D721Med (cell line): ENCODE measurements at regions not wholly inside any gene's neighbourhood (a gene's known extent, or its start where the extent isn't known, plus 50 kb on each side); places are given as distances from the start of the nearest gene placed in this dataset.
"Not testable (repeated sequence)": the region's sequence is repeated elsewhere in the genome, so short reads cannot be mapped to it uniquely, and the experiment has no call there.

Source experiments
- DNase-seq: peaks from one replicate; pipeline ENCODE4 v3.0.0; 2011; ENCODE audit warnings: low spot score; ENCODE audit not compliant: insufficient read length
- FAIRE-seq: peaks from 2 replicates; lab custom pipeline; 2011; peaks lifted over from hg19 to GRCh38; lab: Jason Lieb, UNC
- TF ChIP-seq, protein P1 (sequence below): IDR thresholded peaks from 2 replicates; pipeline ENCODE4 v1.5.1; 2012; ENCODE audit warnings: mild to moderate bottlenecking, control low read depth; ENCODE audit not compliant: insufficient read depth; ENCODE audit errors: missing control alignments

- DNase-seq = no peak
- TF ChIP-seq, protein P1, sequence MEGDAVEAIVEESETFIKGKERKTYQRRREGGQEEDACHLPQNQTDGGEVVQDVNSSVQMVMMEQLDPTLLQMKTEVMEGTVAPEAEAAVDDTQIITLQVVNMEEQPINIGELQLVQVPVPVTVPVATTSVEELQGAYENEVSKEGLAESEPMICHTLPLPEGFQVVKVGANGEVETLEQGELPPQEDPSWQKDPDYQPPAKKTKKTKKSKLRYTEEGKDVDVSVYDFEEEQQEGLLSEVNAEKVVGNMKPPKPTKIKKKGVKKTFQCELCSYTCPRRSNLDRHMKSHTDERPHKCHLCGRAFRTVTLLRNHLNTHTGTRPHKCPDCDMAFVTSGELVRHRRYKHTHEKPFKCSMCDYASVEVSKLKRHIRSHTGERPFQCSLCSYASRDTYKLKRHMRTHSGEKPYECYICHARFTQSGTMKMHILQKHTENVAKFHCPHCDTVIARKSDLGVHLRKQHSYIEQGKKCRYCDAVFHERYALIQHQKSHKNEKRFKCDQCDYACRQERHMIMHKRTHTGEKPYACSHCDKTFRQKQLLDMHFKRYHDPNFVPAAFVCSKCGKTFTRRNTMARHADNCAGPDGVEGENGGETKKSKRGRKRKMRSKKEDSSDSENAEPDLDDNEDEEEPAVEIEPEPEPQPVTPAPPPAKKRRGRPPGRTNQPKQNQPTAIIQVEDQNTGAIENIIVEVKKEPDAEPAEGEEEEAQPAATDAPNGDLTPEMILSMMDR = no peak
- FAIRE-seq = no peak
Observed at GRCh38 chr14:34090451-34090850, 139.6 kb upstream of the EGLN3 start.

DNA sequence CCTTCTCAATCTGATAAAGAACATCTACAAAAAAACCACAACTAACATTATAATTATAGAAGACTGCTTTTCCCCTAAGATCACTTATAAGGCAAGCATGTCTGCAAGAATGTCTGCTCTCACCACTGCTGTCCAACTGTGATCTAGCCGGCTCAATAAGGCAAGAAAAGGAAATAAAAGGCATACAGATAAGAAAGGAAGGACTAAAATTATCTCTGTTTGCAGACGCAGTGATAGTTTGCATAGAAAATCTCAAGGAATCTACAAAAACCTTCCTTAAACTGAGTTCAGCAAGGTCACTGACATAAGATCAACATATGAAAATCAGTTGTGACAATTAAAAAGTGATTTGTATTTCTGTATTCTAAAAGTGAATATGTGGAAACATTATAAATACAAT is 138.0 kb upstream of the EGLN3 start:
- DNase-seq (no peak), FAIRE-seq (no peak)
- TF ChIP-seq, protein P1 = no peak

DNA sequence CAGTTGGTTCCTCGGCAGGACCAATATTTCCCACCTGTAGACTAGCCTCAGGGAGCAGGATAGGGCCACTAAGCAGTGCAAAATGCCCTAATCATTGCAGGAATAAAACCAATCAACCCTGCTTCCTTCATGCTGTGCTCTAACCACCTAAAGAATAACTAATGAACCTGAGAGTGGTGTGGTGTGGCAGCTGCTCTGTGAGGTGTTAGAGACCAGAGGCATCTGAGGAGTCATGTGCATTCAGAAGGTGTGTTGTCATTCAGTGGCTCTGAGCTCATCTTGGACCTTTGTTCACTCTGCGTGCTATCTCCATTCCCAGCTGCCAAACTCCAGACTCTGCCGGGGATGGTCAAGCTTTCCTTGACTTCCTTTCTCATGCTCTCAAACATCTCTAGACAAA is 136.7 kb upstream of the EGLN3 start:
- DNase-seq (no peak), FAIRE-seq (no peak)
- TF ChIP-seq, protein P1 = no peak

DNA sequence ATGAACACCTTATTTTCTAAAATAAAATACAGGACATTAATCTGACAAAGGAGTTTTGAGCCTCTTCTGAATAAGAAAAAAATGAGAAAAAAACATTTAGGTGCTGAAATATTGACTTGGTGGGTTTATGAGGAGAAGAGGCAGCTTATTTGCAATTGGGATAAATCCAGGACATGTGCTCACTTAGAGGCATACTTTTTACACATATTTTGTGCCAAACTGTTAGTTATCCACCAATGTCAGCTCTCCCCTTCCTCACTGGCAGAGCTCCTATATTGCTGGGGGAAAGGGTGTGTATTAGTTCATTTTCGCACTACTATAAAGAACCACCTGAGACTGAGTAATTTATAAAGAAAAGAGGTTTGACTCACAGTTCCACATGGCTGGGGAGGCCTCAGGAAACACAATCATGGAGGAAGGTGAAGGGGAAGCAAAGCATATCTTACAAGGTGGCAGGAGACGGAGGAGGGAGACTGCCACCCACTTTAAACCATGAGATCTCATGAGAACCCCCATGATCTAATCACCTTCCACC is 135.4 kb upstream of the EGLN3 start:
- FAIRE-seq = no peak
- DNase-seq = no peak
- TF ChIP-seq, protein P1 = no peak

- DNase-seq (no peak), FAIRE-seq (no peak)
- TF ChIP-seq, protein P1 = no peak
Observed at GRCh38 chr14:34085695-34086094, 134.8 kb upstream of the EGLN3 start.

GRCh38 chr14:34081576-34082136 is 130.8 kb upstream of the EGLN3 start:
- no peak for DNase-seq

GRCh38 chr14:34081101-34081575 is 130.3 kb upstream of the EGLN3 start:
- DNase-seq (no peak), FAIRE-seq (no peak)

More at GRCh38 chr14:34081576-34082136, 130.8 kb upstream of the EGLN3 start:
- TF ChIP-seq, protein P1 = no peak
- FAIRE-seq = no peak

GRCh38 chr14:34079643-34080042 is 128.8 kb upstream of the EGLN3 start:
- DNase-seq, FAIRE-seq: not testable (repeated sequence)

More at GRCh38 chr14:34081101-34081575, 130.3 kb upstream of the EGLN3 start:
- TF ChIP-seq, protein P1 = no peak
